Aorta (tissue), 5 donors: ENCODE measurements at regions not wholly inside any gene's neighbourhood (a gene's known extent, or its start where the extent isn't known, plus 50 kb on each side); places are given as distances from the start of the nearest gene placed in this dataset.
A peak's percentile ranks its signal among the peaks of the same experiment; 100 is the strongest.
"Not testable (repeated sequence)": the region's sequence is repeated elsewhere in the genome, so short reads cannot be mapped to it uniquely, and the experiment has no call there.

Source experiments
- ATAC-seq: fragments of 200-7000 bp; cut with Tn5 transposase; one replicate; pipeline ENCODE4 v1.9.1; 2022; ENCODE audit warnings: moderate library complexity; ENCODE audit not compliant: low FRiP score
- DNase-seq, 2 donors: peaks; one replicate each; pipeline ENCODE4 v3.0.0-alpha.2; 2020
- H3K27ac ChIP-seq, 2 donors: one replicate each; pipeline ENCODE4 v1.5.1; 2013; ENCODE audit warnings: low read length in 2 of 2, mild to moderate bottlenecking in 2 of 2, moderate library complexity in 2 of 2, control low read depth in 1 of 2, inconsistent platforms in 1 of 2, low read depth in 1 of 2
- H3K27me3 ChIP-seq, 2 donors: one replicate each; pipeline ENCODE4 v1.6.1; 2013; ENCODE audit warnings: control low read depth in 1 of 2, low read length in 1 of 2, mild to moderate bottlenecking in 1 of 2, moderate library complexity in 1 of 2; ENCODE audit not compliant: insufficient read depth in 2 of 2, control insufficient read depth in 1 of 2
- H3K36me3 ChIP-seq, 2 donors: one replicate each; pipeline ENCODE4 v1.6.1; 2013; ENCODE audit warnings: control low read depth in 1 of 2, low read length in 1 of 2, mild to moderate bottlenecking in 1 of 2; ENCODE audit not compliant: insufficient read depth in 2 of 2, control insufficient read depth in 1 of 2
- H3K4me1 ChIP-seq, 2 donors: one replicate each; pipeline ENCODE4 v1.6.1; 2013; ENCODE audit warnings: low read length in 2 of 2, control low read depth in 1 of 2, mild to moderate bottlenecking in 1 of 2, moderate library complexity in 1 of 2; ENCODE audit not compliant: insufficient read depth in 2 of 2, control insufficient read depth in 1 of 2
- H3K4me3 ChIP-seq, 2 donors: one replicate each; pipeline ENCODE4 v1.5.1; 2013; ENCODE audit warnings: low read length in 2 of 2, control low read depth in 1 of 2, mild to moderate bottlenecking in 1 of 2
- H3K9me3 ChIP-seq: one replicate; pipeline ENCODE4 v1.6.1; 2013; ENCODE audit warnings: mild to moderate bottlenecking, low read length; ENCODE audit not compliant: control insufficient read depth
- WGBS, 2 donors: extraction: QIAGEN DNeasy Blood & Tissue Kit; methylation state at CpG; one replicate each; pipeline ENCODE4 v1.1.7; 2013; 5-methylcytosine and 5-hydroxymethylcytosine counted together
- intact Hi-C, 2 donors: fragments of 100-400 bp; cut with DNase I; formaldehyde crosslinking; loops; one replicate each; pipeline versions ENCODE4 v1.14.2 to v1.15.0; 2022
- donor health status: healthy with polysubstance abuse.
- donor health status: Bipolar disorder and iron deficiency.
- donor health status: DM: no; HTN: no; CAD: no.
- donor health status: DM: no; HTN: no; CAD: no.
- donor health status: DM: yes; HTN: yes; CAD: no.

DNA sequence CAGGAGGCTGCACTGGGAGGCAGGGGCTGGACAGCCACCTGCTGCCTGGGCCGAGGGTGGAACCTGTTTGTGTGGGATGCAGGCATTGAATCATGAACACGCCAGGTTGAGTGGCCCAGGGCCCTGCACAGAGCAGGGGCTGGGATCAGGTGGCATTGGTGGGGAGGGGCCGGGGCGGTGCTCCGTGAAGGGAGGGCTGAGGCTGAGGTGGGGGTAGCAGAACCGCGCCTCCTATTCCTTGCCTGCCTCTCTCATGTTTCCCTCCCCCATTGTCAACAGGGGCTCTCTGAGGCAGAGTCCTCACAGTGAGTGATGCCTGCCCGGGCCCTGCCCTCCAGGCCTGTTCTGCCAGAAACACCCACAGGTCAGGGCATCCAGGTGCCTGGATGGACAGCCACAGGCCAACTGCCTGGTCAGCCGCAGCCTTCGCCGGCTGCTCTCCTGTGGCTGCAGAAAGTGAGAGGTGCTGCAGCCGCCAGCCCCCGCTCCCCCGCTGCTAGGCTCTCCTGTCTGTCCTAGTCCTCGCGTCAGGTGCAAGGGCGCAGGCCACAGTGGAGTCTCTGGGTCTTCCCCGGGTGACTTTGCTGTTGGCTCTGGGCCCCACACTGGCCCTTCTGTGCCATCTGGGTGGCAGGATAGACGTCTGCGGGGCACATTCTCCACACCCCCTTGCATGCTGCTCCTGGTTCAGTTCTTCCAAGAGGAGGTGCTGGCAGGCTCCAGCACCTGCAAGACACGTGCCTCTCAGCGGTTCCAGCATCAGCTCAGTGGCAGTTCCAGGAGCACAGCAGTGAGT is 79.6 kb upstream of the GOLGA6L4 start:
- ATAC-seq: not testable (repeated sequence)
- DNase-seq: peak in 1 of 2 donors; percentile 26

DNA sequence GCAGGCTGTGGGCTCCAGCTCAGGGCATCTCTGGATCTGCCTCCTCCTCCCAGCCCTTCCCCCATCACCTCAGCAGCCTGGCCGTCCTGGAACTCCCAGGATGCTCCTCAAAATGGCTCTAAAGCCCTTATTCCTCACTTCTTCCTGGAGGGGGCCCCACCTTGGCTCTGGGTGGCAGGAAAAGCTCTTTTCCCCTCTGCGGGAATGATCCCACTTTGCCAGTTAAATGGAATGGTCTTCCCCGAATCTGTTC is 79.1 kb upstream of the GOLGA6L4 start:
- H3K27me3 ChIP-seq, H3K9me3 ChIP-seq, ATAC-seq, H3K4me1 ChIP-seq, H3K36me3 ChIP-seq, intact Hi-C loops, H3K4me3 ChIP-seq, H3K27ac ChIP-seq: not testable (repeated sequence)
- DNase-seq: peak in 1 of 2 donors; percentile 18
- WGBS, 2 donors: 88 to 97% methylated on average over 3 of the region's 3 CpGs

More for the DNA sequence above, 79.6 kb upstream of the GOLGA6L4 start:
- H3K27me3 ChIP-seq, H3K9me3 ChIP-seq, intact Hi-C loops, H3K4me1 ChIP-seq, H3K27ac ChIP-seq, H3K4me3 ChIP-seq, H3K36me3 ChIP-seq: not testable (repeated sequence)
- 84 to 87% methylated on average over 16 to 21 of the region's 22 CpGs for WGBS, 2 donors

DNA sequence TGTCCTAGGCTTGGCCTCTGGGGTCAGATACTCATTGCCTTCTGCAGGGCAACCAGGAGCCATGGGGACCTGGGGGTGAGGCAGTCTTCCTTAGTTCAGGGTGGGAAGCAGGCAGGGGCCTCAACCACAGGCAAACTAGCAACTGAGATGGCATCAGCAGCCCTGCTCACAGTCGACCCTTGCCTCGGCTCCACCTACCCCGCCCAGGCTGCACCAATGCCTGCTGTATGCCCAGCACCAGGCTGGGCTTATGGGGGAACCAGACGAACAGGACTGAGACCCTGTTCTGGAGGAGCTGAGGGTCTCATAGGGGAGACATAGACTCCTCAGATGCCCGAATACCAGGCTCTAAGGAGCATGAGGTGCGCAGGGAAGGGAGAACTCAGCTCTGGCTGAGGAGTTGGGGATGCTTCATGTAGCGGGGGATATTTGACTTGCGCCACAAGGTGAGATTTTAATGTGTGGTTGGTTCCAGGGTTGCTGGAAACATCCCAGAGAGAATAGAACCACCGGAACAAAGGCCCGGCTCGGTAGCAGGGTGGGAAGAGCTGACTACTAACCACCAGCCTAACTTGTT is 78.4 kb upstream of the GOLGA6L4 start:
- ATAC-seq, H3K4me1 ChIP-seq, H3K27me3 ChIP-seq, H3K27ac ChIP-seq, H3K9me3 ChIP-seq, H3K4me3 ChIP-seq, H3K36me3 ChIP-seq, intact Hi-C loops: not testable (repeated sequence)
- 92 to 95% methylated on average over 11 of the region's 11 CpGs for WGBS, 2 donors
- DNase-seq: peak in 1 of 2 donors; percentile 13

DNA sequence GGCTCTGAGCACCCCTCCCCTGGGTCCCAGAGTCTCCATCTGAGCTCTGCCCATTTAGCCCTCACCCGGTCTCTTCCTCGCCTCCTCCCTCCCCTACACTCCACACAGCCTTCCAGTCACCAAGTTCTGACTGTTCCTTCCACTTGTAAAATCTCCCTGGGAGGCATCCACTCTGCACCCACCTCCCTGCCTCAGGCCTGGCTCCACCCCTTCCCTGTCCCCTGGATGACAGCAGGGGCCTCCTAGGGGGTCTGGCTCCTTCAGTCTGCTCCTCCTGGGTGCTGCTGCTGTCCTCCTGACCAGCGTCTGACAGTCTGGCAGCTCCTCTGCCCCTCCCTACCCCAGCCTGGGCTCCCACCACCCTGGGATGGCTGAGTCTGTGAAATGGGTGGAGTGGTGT is 77.7 kb upstream of the GOLGA6L4 start:
- H3K4me1 ChIP-seq, H3K27ac ChIP-seq, H3K36me3 ChIP-seq, H3K4me3 ChIP-seq, ATAC-seq, intact Hi-C loops, H3K9me3 ChIP-seq, H3K27me3 ChIP-seq: not testable (repeated sequence)
- DNase-seq: peak in 1 of 2 donors; percentile 4
- WGBS, 2 donors: 89 to 90% methylated on average over 3 of the region's 3 CpGs

DNA sequence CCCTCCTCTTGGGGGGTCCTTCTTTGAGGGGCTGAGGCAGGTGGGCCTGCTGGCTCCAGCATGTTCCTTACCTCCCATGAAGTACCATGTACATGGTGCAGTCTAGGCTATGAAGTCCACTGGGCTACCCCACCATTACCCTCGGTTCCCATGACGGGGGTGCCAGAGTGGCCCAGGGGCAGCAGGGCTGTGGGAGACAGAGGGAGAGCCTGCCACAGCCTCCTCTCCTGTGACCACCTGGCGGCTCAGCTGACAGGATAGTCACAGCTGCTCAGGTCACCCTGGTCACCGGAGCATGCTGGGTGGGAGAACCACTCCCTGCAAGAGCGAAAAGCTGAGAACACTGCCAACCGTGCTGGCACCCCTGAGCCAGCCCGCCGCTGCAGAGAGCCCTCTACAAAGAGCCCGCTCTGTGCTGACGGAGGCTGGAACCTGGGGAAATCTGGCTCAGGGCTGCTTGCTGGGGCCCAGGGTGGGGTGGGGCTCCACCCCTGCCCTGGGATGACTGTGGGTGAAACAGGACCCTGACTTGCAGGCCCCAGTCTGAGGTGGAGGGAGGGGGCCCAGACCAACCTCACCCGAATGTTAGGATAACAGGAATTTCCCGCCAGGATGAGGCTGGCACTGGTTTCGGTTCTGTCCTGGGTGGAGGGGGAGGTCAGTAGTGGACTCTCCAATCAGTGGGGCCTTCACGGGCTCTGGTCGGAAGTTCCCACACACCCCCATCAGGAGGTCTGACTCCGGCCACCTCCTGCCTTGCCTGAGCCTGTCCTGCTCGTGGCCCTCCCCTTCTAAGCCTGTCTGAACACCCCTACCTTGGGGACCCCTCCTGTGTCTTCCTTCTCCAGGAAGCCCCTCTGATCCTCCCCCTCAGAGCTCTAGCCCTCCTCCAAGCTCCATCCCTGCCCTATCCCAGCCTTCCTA is 76.0 kb upstream of the GOLGA6L4 start:
- ATAC-seq, H3K36me3 ChIP-seq, H3K4me1 ChIP-seq, H3K27ac ChIP-seq, H3K9me3 ChIP-seq, intact Hi-C loops, H3K27me3 ChIP-seq, H3K4me3 ChIP-seq: not testable (repeated sequence)
- peak; percentile 21 to 58 for DNase-seq
- 96% methylated on average over 12 to 17 of the region's 17 CpGs for WGBS, 2 donors

DNA sequence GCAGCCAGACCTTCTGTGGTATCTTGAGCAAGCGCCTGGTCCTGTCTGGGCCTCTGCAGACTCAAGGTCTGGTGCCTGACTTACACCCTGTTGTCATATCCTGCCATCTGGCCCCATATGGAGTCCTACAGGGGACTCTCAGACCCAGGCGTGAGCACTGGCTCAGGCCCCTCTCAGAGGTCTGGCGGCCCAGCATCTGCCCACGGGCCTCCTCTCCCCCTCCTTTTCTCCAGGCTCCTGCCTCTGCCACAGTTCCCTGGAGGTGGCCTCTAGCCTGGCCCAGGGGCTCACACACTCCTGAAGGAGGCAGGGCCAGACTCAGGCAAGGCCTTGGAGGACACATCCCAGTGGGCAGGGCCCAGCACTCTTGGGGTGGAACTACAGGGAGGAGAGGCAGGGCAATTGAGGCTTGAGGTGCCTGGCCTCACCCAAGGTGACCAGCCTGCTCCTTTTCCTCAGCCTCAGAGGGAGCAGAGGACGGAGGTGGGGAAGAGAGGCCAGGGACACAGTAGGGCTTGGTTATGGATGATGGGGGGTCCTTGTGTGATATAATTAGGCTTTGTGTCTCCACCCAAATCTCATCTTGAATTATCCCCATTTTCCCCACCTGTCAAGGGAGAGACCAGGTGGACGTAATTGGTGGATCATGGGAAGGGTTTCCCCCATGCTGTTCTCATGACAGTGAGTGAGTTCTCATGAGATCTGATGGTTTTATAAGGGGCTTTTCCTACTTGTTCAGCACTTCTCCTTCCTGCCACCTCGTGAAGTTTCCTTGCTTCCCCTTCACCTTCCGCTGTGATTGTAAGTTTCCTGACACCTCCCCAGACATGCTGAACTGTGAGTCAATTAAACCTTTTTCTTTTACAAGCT is 70.9 kb upstream of the GOLGA6L4 start:
- H3K4me1 ChIP-seq, H3K27ac ChIP-seq, intact Hi-C loops, H3K4me3 ChIP-seq, H3K36me3 ChIP-seq, H3K27me3 ChIP-seq, H3K9me3 ChIP-seq: not testable (repeated sequence)
- peak; percentile 57 for ATAC-seq
- DNase-seq: peak in 1 of 2 donors; percentile 10
- WGBS, 2 donors: 83 to 95% methylated on average over 8 of the region's 8 CpGs

DNA sequence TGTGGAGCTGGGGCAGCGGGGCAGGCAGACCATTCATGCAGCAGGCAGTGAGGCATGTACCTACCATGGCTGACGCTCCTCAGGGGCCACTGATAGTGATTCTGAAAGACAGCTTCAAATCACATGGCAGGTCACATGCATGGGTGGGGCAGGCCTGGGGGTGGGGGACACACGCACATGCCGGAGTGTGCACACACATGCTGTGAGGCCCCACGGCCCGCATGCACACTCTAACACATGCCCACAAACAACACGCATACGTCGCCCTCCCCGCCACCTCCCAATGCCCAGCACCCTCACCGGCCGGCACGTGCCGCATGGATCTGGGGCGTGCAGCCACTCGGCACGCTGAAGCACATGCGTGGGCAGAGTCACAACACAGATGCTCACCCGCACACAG is 65.5 kb upstream of the GOLGA6L4 start:
- H3K9me3 ChIP-seq, ATAC-seq, H3K27ac ChIP-seq, H3K4me3 ChIP-seq, H3K36me3 ChIP-seq, intact Hi-C loops, H3K27me3 ChIP-seq, H3K4me1 ChIP-seq, DNase-seq: not testable (repeated sequence)
- 86 to 96% methylated on average over 2 to 9 of the region's 19 CpGs for WGBS, 2 donors

DNA sequence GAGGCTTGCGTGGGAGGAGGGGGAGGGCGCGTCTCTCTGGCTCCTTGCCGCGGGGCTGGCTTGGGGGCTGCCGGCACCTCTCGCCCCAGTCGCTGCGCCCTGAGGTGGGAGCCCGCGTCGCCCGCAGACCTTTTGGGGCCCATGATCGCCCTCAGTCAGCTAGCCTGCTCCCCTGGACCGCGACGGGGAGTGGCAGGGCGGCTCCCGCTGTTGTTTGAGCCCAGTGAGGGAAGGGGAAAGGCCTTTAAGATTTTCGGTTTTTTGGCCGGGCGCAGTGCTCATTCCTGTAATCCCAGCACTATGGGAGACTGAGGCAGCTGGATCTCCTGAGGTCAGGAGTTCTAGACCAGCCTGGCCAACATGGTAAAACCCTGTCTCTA is 62.4 kb upstream of the GOLGA6L4 start:
- H3K4me3 ChIP-seq, ATAC-seq, H3K36me3 ChIP-seq, H3K9me3 ChIP-seq, H3K4me1 ChIP-seq, H3K27ac ChIP-seq, H3K27me3 ChIP-seq, intact Hi-C loops: not testable (repeated sequence)
- peak; percentile 36 to 46 for DNase-seq
- 0% methylated on average over 10 to 12 of the region's 22 CpGs for WGBS, 2 donors
